ENCODE measurements at regions not wholly inside any gene's neighbourhood (a gene's known extent, or its start where the extent isn't known, plus 50 kb on each side); places are given as distances from the start of the nearest gene placed in this dataset.

GRCh38 chr5:100273846-100274580 lies 261.2 kb upstream of the FAM174A start:
- no peak for TF ChIP-seq EP300 (IDR thresholded peaks at IDR 0.05)
- no peak for TF ChIP-seq POLR2AphosphoS5 (IDR thresholded peaks at IDR 0.05)
- no peak for TF ChIP-seq CTCF (IDR thresholded peaks at IDR 0.05)
- no peak for TF ChIP-seq POLR2A (IDR thresholded peaks at IDR 0.05)
